ENCODE measurements at regions not wholly inside any gene's neighbourhood (a gene's known extent, or its start where the extent isn't known, plus 50 kb on each side); places are given as distances from the start of the nearest gene placed in this dataset.
A peak's percentile ranks its signal among the peaks of the same experiment; 100 is the strongest.

DNA sequence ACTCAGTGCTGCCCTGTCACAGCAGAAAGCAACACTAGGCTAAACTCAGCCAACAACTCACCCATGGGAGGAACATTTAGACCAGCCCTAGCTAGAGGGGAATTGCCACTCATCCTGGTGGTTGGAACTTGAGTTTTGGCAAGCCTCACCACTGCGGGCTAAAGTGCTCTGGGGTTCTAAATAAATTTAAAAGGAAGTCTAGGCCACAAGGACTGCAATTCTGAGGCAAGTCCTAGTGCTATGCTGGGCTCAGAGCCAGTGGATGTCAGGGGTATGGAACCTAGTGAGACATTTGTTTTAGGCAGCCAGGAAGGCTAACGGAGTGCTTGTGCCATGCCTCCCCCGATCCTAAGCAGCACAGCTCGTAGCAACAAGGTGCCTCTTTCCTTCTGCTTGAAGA, 78.0 kb downstream of the RGS13 start:
- intact Hi-C loops (cut with micrococcal nuclease) = no loop called here

GRCh38 chr1:192724670-192725069, 84.2 kb upstream of the RGS2 start:
- DNase-seq (ENCODE audit: unreplicated experiment) = peak; percentile 37
- Mint-ChIP-seq H3K4me3 (ENCODE audit: unreplicated experiment) (no peak overlapping the region), H3K27me3 (ENCODE audit: insufficient read depth, unreplicated experiment) (no peaks in the 10 kb centered on the region), H3K9me3 (ENCODE audit: unreplicated experiment) (peaks cover 11% of the 10 kb centered on the region), H3K27ac (ENCODE audit: low read depth, unreplicated experiment) (no peak overlapping the region), H3K4me1 (ENCODE audit: insufficient read depth, unreplicated experiment) (peaks cover 5% of the 10 kb centered on the region), H3K36me3 (ENCODE audit: insufficient read depth, unreplicated experiment) (no peaks in the 10 kb centered on the region)
- intact Hi-C loops (cut with micrococcal nuclease) = no loop called here
- BruUV-seq (replicated peaks) = no TSS peak
- ChIA-PET CTCF (no interaction called here), POLR2A (interaction anchor here (0.7 to 1.4 kb wide), 3 partner anchors 15 to 28 kb away, joined by 3 to 5 read pairs (median 4); no protein-coding TSS in a partner anchor)
- TF ChIP-seq, protein P1, sequence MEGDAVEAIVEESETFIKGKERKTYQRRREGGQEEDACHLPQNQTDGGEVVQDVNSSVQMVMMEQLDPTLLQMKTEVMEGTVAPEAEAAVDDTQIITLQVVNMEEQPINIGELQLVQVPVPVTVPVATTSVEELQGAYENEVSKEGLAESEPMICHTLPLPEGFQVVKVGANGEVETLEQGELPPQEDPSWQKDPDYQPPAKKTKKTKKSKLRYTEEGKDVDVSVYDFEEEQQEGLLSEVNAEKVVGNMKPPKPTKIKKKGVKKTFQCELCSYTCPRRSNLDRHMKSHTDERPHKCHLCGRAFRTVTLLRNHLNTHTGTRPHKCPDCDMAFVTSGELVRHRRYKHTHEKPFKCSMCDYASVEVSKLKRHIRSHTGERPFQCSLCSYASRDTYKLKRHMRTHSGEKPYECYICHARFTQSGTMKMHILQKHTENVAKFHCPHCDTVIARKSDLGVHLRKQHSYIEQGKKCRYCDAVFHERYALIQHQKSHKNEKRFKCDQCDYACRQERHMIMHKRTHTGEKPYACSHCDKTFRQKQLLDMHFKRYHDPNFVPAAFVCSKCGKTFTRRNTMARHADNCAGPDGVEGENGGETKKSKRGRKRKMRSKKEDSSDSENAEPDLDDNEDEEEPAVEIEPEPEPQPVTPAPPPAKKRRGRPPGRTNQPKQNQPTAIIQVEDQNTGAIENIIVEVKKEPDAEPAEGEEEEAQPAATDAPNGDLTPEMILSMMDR (IDR thresholded peaks at IDR 0.05; ENCODE audit: unreplicated experiment) = no peak

More for the DNA sequence above, 78.0 kb downstream of the RGS13 start:
- H3K36me3 Mint-ChIP-seq (ENCODE audit: insufficient read depth, unreplicated experiment) = no peaks in the 10 kb centered on the region
- H3K27ac Mint-ChIP-seq (ENCODE audit: low read depth, unreplicated experiment) = no peak overlapping the region
- ChIA-PET POLR2A (no interaction called here), CTCF (interaction anchor here (0.6 kb wide), 1 partner anchor 13 kb away, joined by 3 read pairs; no protein-coding TSS in a partner anchor)
- no peaks in the 10 kb centered on the region for H3K4me1 Mint-ChIP-seq (ENCODE audit: insufficient read depth, unreplicated experiment)
- peaks cover 7% of the 10 kb centered on the region for H3K9me3 Mint-ChIP-seq (ENCODE audit: unreplicated experiment)
- H3K4me3 Mint-ChIP-seq (ENCODE audit: unreplicated experiment) = no peak overlapping the region
- TF ChIP-seq, protein P1 (IDR thresholded peaks at IDR 0.05; ENCODE audit: unreplicated experiment) = no peak
- DNase-seq (ENCODE audit: unreplicated experiment) = no peak
- BruUV-seq (replicated peaks) = no TSS peak
- no peaks in the 10 kb centered on the region for H3K27me3 Mint-ChIP-seq (ENCODE audit: insufficient read depth, unreplicated experiment)

- no peak overlapping the region for H3K4me3 Mint-ChIP-seq (ENCODE audit: unreplicated experiment)
- H3K27ac Mint-ChIP-seq (ENCODE audit: low read depth, unreplicated experiment) = no peak overlapping the region
- ChIA-PET POLR2A (interaction anchor here (0.6 to 1.3 kb wide), 2 partner anchors 17 to 332 kb away, joined by 3 read pairs; partner anchors contain the start of genes RO60 and UCHL5), CTCF (interaction anchor here (0.6 to 1.1 kb wide), 5 partner anchors 13 to 463 kb away, joined by 3 to 7 read pairs (median 4); no protein-coding TSS in a partner anchor)
- peaks cover 5% of the 10 kb centered on the region for H3K4me1 Mint-ChIP-seq (ENCODE audit: insufficient read depth, unreplicated experiment)
- DNase-seq (ENCODE audit: unreplicated experiment) = no peak
- intact Hi-C loops (cut with micrococcal nuclease) = no loop called here
- no peaks in the 10 kb centered on the region for H3K36me3 Mint-ChIP-seq (ENCODE audit: insufficient read depth, unreplicated experiment)
- no TSS peak for BruUV-seq (replicated peaks)
- TF ChIP-seq, protein P1 (IDR thresholded peaks at IDR 0.05; ENCODE audit: unreplicated experiment) = no peak
- no peaks in the 10 kb centered on the region for H3K27me3 Mint-ChIP-seq (ENCODE audit: insufficient read depth, unreplicated experiment)
- no peaks in the 10 kb centered on the region for H3K9me3 Mint-ChIP-seq (ENCODE audit: unreplicated experiment)
These were observed 81.9 kb upstream of the RGS2 start for GRCh38 chr1:192726820-192727504.

GRCh38 chr1:192729500-192729899, 79.3 kb upstream of the RGS2 start:
- no peak for DNase-seq (ENCODE audit: unreplicated experiment)
- no TSS peak for BruUV-seq (replicated peaks)
- Mint-ChIP-seq H3K27me3 (ENCODE audit: insufficient read depth, unreplicated experiment) (no peaks in the 10 kb centered on the region), H3K9me3 (ENCODE audit: unreplicated experiment) (no peaks in the 10 kb centered on the region), H3K36me3 (ENCODE audit: insufficient read depth, unreplicated experiment) (no peaks in the 10 kb centered on the region), H3K27ac (ENCODE audit: low read depth, unreplicated experiment) (no peak overlapping the region), H3K4me1 (ENCODE audit: insufficient read depth, unreplicated experiment) (peaks cover 5% of the 10 kb centered on the region), H3K4me3 (ENCODE audit: unreplicated experiment) (no peak overlapping the region)
- ChIA-PET CTCF (interaction anchor here (0.6 to 1.2 kb wide), 5 partner anchors 8 to 329 kb away, joined by 3 to 5 read pairs (median 3); partner anchors contain the start of gene UCHL5), POLR2A (interaction anchor here (0.6 to 0.9 kb wide), 3 partner anchors 37 to 342 kb away, joined by 3 read pairs; no protein-coding TSS in a partner anchor)
- TF ChIP-seq, protein P1 (IDR thresholded peaks at IDR 0.05; ENCODE audit: unreplicated experiment) = no peak
- intact Hi-C loops (cut with micrococcal nuclease) = no loop called here
